Nephron (organoid): ENCODE measurements at regions not wholly inside any gene's neighbourhood (a gene's known extent, or its start where the extent isn't known, plus 50 kb on each side); places are given as distances from the start of the nearest gene placed in this dataset.

Source experiments
- H3K27ac Mint-ChIP-seq, 3 experiments: 2 replicates each; pipeline ENCODE4 v1.8.0; 2020; ENCODE audit warnings: mixed read lengths in 3 of 3, mild to moderate bottlenecking in 2 of 3, moderate library complexity in 1 of 3
- H3K27me3 Mint-ChIP-seq: 2 replicates; pipeline ENCODE4 v1.8.0; 2021; ENCODE audit warnings: low read depth, mild to moderate bottlenecking, moderate library complexity, mixed read lengths
- H3K36me3 Mint-ChIP-seq: 2 replicates; pipeline ENCODE4 v1.8.0; 2020; ENCODE audit warnings: low read depth, mixed read lengths
- H3K4me1 Mint-ChIP-seq: 2 replicates; pipeline ENCODE4 v1.8.0; 2020; ENCODE audit warnings: mixed read lengths
- H3K4me3 Mint-ChIP-seq, 3 experiments: 2 replicates each; pipeline ENCODE4 v1.8.0; 2020; ENCODE audit warnings: mild to moderate bottlenecking in 3 of 3, mixed read lengths in 3 of 3, moderate library complexity in 2 of 3
- H3K9me3 Mint-ChIP-seq: 2 replicates; pipeline ENCODE4 v1.8.0; 2020; ENCODE audit warnings: mixed read lengths
- TF ChIP-seq, protein P1 (sequence below), 3 experiments: fragments of 200-600 bp; sonication (generic); IDR thresholded peaks; one replicate each; pipeline ENCODE4 v1.5.0; 2021; ENCODE audit warnings: antibody characterized with exemption in 3 of 3; ENCODE audit not compliant: unreplicated experiment in 3 of 3

DNA sequence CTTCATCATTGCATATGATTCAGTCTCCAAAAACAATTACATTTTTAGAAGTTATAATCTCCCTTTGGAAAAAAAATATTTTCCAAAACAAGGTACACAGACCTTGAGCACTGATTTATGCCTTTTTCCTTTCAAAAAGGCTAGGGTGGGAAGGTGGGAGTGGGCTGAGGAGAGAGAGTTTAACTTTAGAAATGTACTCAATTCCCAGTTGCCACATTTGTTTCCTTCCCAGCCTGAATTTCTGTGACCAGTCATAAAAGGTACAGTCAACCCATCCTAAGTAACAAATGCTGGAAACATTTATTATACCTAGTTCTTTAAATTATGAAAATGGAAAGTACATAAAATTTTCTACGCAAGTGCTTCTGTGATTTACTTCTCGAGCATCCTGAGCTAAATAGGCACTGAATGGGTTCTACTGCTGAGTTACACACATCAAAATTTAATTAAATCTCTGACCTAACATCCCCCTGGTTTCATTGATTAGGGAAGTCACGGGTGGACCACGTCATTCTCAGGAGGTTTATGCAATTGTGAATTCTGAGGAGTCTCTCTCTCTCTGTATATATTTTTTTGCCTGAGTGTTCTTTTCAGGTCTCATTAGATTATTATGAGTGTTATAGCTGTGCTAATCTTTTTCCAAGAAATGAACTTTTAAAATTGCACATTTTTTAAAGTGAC lies 371.8 kb downstream of the BTG1 start:
- Mint-ChIP-seq H3K4me3 (peak overlapping the region in 1 of 3 experiments; percentile 26), H3K9me3 (no peaks in the 10 kb centered on the region), H3K4me1 (peaks cover 21% of the 10 kb centered on the region), H3K36me3 (no peaks in the 10 kb centered on the region), H3K27me3 (no peaks in the 10 kb centered on the region), H3K27ac (peak overlapping the region; percentile 47 to 73 (median 65))
- TF ChIP-seq, protein P1, sequence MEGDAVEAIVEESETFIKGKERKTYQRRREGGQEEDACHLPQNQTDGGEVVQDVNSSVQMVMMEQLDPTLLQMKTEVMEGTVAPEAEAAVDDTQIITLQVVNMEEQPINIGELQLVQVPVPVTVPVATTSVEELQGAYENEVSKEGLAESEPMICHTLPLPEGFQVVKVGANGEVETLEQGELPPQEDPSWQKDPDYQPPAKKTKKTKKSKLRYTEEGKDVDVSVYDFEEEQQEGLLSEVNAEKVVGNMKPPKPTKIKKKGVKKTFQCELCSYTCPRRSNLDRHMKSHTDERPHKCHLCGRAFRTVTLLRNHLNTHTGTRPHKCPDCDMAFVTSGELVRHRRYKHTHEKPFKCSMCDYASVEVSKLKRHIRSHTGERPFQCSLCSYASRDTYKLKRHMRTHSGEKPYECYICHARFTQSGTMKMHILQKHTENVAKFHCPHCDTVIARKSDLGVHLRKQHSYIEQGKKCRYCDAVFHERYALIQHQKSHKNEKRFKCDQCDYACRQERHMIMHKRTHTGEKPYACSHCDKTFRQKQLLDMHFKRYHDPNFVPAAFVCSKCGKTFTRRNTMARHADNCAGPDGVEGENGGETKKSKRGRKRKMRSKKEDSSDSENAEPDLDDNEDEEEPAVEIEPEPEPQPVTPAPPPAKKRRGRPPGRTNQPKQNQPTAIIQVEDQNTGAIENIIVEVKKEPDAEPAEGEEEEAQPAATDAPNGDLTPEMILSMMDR (IDR thresholded peaks at IDR 0.05; ENCODE audit: unreplicated experiment in 3 of 3) = no peak

- no peaks in the 10 kb centered on the region for H3K9me3 Mint-ChIP-seq
- no peaks in the 10 kb centered on the region for H3K36me3 Mint-ChIP-seq
- TF ChIP-seq, protein P1 (IDR thresholded peaks at IDR 0.05; ENCODE audit: unreplicated experiment in 3 of 3) = no peak
Measured at GRCh38 chr12:91772411-91772810, 373.2 kb downstream of the BTG1 start.

GRCh38 chr12:91769736-91770135 lies 375.9 kb downstream of the BTG1 start:
- no peak overlapping the region for H3K27ac Mint-ChIP-seq
- no peaks in the 10 kb centered on the region for H3K36me3 Mint-ChIP-seq
- TF ChIP-seq, protein P1 (IDR thresholded peaks at IDR 0.05; ENCODE audit: unreplicated experiment in 3 of 3) = no peak
- no peaks in the 10 kb centered on the region for H3K9me3 Mint-ChIP-seq
- H3K27me3 Mint-ChIP-seq = no peaks in the 10 kb centered on the region
- no peak overlapping the region for H3K4me3 Mint-ChIP-seq
- peaks cover 28% of the 10 kb centered on the region for H3K4me1 Mint-ChIP-seq

More at GRCh38 chr12:91772411-91772810, 373.2 kb downstream of the BTG1 start:
- Mint-ChIP-seq H3K27me3 (no peaks in the 10 kb centered on the region), H3K27ac (no peak overlapping the region), H3K4me1 (peaks cover 10% of the 10 kb centered on the region), H3K4me3 (no peak overlapping the region)

DNA sequence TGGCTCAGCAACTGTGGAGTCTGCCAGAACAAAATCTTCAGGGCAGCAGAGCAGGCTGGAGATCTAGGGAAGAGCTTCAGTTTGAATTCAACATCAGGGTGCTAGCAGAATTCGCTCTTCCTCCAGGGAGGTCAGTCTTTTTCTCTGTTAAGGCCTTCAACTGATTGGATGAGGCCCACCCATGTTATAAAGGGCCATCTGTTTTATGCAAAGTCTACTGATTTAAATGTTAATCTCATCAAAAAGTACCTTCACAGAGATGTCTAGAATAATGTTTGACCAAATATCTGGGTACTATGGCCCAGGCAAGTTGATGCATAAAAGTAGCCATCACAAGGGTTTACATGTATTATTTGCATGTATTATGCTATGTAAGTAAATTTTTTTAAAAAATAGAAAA lies 378.4 kb downstream of the BTG1 start:
- Mint-ChIP-seq H3K4me3 (no peak overlapping the region), H3K9me3 (no peaks in the 10 kb centered on the region), H3K27ac (peak overlapping the region in 2 of 3 experiments; percentile 23 to 27), H3K4me1 (peaks cover 30% of the 10 kb centered on the region), H3K27me3 (no peaks in the 10 kb centered on the region), H3K36me3 (no peaks in the 10 kb centered on the region)
- TF ChIP-seq, protein P1 (IDR thresholded peaks at IDR 0.05; ENCODE audit: unreplicated experiment in 3 of 3) = no peak

DNA sequence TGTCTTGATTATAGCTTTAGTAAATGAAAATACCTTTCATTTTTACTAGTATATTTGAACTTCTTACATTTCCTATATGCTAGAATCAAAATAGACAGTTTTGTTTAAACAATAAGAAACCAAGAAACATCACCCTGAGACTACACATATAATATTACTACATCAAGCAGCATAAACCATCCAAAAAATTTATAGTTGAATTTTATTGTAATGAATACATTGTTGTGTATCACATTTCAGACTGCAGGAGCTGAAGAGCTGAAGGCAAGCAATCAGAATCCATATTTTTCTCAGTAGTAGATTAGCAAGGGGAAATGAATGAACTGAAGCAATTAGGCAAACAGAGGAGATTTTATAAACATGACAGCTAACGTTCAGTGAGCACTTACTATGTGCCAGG lies 379.2 kb downstream of the BTG1 start:
- Mint-ChIP-seq H3K27me3 (no peaks in the 10 kb centered on the region), H3K27ac (peak overlapping the region in 2 of 3 experiments; percentile 23 to 27), H3K9me3 (peaks cover 6% of the 10 kb centered on the region), H3K4me1 (peaks cover 30% of the 10 kb centered on the region), H3K4me3 (no peak overlapping the region), H3K36me3 (no peaks in the 10 kb centered on the region)
- TF ChIP-seq, protein P1 (IDR thresholded peaks at IDR 0.05; ENCODE audit: unreplicated experiment in 3 of 3) = no peak
